ENCODE measurements at regions not wholly inside any gene's neighbourhood (a gene's known extent, or its start where the extent isn't known, plus 50 kb on each side); places are given as distances from the start of the nearest gene placed in this dataset.

DNA sequence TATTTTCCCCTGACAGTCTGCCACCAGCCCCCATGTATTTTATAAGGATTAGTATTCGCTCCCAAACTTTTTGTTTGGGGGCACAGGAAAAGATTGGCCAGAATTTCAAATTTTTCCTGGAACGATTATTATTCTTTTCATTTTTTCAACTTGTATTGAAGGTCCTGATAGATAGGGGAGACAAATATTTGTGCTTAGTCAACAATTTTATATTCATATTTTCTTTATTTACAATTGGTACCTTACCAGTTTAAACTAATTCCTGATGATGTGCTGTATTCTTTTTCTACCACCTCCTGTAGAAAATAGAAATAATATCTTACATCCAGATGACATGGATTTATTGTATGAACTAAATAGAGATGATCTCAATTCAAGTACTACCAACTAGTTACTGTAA, 60.7 kb upstream of the TSLP start:
- DNase-seq (ENCODE audit: low read depth) = no peak
- in situ Hi-C loops (cut with HindIII; ENCODE audit: low sequenced_read_pairs) = no loop called here
- TF ChIP-seq, protein P1, sequence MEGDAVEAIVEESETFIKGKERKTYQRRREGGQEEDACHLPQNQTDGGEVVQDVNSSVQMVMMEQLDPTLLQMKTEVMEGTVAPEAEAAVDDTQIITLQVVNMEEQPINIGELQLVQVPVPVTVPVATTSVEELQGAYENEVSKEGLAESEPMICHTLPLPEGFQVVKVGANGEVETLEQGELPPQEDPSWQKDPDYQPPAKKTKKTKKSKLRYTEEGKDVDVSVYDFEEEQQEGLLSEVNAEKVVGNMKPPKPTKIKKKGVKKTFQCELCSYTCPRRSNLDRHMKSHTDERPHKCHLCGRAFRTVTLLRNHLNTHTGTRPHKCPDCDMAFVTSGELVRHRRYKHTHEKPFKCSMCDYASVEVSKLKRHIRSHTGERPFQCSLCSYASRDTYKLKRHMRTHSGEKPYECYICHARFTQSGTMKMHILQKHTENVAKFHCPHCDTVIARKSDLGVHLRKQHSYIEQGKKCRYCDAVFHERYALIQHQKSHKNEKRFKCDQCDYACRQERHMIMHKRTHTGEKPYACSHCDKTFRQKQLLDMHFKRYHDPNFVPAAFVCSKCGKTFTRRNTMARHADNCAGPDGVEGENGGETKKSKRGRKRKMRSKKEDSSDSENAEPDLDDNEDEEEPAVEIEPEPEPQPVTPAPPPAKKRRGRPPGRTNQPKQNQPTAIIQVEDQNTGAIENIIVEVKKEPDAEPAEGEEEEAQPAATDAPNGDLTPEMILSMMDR (IDR thresholded peaks at IDR 0.05; ENCODE audit: low read depth, low read length, missing control alignments) = no peak
- no peak overlapping the region for H3K4me3 ChIP-seq (ENCODE audit: low read depth, low read length)

DNA sequence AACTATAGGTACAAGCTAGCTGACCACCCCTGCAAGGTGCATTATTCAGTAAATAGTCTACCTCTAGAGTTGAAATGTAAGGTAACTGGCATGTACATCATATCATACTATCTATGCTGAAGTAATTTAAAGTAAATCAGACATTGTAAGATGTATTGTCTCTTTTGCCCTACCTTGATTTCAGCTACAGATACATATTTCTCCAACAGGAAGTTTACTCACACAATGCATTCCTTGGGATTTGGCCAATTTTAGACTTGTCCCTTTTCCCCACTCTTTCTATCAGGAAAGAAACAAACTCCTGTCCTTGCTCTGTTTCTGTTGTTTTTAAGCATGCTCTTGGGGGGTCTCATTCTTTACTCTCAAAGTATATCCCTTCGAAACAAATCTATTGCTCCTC, 58.5 kb upstream of the TSLP start:
- TF ChIP-seq, protein P1 (IDR thresholded peaks at IDR 0.05; ENCODE audit: low read depth, low read length, missing control alignments) = no peak
- no peak overlapping the region for H3K4me3 ChIP-seq (ENCODE audit: low read depth, low read length)
- DNase-seq (ENCODE audit: low read depth) = peak; percentile 2
- in situ Hi-C loops (cut with HindIII; ENCODE audit: low sequenced_read_pairs) = no loop called here

DNA sequence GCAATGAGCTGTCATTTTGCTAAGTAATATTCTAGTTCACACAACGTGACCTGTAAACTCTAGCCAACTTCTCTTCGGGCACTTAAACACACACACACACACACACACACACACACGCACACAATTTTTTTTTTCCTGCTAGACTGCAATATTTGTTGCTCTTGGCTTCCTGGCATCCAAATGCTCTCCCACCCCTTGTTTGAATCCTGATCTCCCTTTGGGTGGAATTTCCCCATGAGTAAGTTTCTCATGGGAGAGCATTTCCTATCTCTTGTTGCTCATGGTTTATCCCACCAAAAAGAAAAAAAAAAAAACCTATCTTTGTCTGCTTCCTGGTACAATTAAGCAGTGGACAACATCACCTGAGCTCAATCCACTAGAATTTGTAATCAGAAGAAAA, 54.7 kb upstream of the TSLP start:
- TF ChIP-seq, protein P1 (IDR thresholded peaks at IDR 0.05; ENCODE audit: low read depth, low read length, missing control alignments) = no peak
- no peak for DNase-seq (ENCODE audit: low read depth)
- in situ Hi-C loops (cut with HindIII; ENCODE audit: low sequenced_read_pairs) = no loop called here
- H3K4me3 ChIP-seq (ENCODE audit: low read depth, low read length) = no peak overlapping the region

DNA sequence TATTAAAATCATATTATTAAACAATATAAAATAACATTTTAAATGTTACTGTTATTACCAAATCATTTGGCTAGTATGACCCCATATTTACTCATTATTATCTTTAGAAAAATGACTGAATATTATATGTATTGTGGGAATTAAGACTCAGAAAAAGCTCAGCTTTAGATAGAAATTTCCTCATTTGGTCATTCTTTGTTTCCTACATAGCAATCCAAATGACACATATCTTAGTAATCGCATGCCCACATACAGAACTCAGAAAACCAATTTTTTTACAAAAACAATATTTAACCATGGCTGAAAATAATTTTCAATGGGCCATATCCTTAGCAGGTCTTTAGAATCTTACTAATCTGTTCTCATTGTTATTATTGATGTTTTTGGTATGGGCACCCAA, 53.8 kb upstream of the TSLP start:
- no peak for DNase-seq (ENCODE audit: low read depth)
- no peak overlapping the region for H3K4me3 ChIP-seq (ENCODE audit: low read depth, low read length)
- in situ Hi-C loops (cut with HindIII; ENCODE audit: low sequenced_read_pairs) = no loop called here
- TF ChIP-seq, protein P1 (IDR thresholded peaks at IDR 0.05; ENCODE audit: low read depth, low read length, missing control alignments) = no peak
